Keratinocyte (primary cell): ENCODE measurements at regions not wholly inside any gene's neighbourhood (a gene's known extent, or its start where the extent isn't known, plus 50 kb on each side); places are given as distances from the start of the nearest gene placed in this dataset.

Experiments
- DNase-seq: peaks from one replicate; pipeline ENCODE4 v3.0.0-alpha.2; 2011; ENCODE audit warnings: low read depth, missing footprints, low spot score
- FAIRE-seq: peaks from 2 replicates; lab custom pipeline; 2011; peaks lifted over from hg19 to GRCh38; lab: Jason Lieb, UNC
- H2AFZ ChIP-seq: 2 replicates; pipeline ENCODE4 v1.6.0; 2012; ENCODE audit warnings: low read length, control low read depth, inconsistent platforms; ENCODE audit not compliant: control insufficient read depth
- H3K27ac ChIP-seq: 2 replicates; pipeline ENCODE4 v1.5.1; 2011; ENCODE audit warnings: low read length; ENCODE audit not compliant: control insufficient read depth, insufficient read depth
- H3K27me3 ChIP-seq: 3 replicates; pipeline ENCODE4 v1.6.0; 2011; ENCODE audit warnings: low read length; ENCODE audit not compliant: control insufficient read depth, insufficient read depth; ENCODE audit errors: extremely low read depth
- H3K36me3 ChIP-seq, 2 experiments: 2 replicates in 1 of 2; 3 replicates in 1 of 2; pipeline ENCODE4 v1.5.1; 2011; ENCODE audit warnings: low read length in 2 of 2, mild to moderate bottlenecking in 1 of 2; ENCODE audit not compliant: control insufficient read depth in 2 of 2, insufficient read depth in 2 of 2; ENCODE audit errors: extremely low read depth in 1 of 2
- H3K4me1 ChIP-seq: 3 replicates; pipeline ENCODE4 v1.5.1; 2011; ENCODE audit warnings: low read length; ENCODE audit not compliant: control insufficient read depth, insufficient read depth; ENCODE audit errors: extremely low read depth
- H3K4me2 ChIP-seq: 3 replicates; pipeline ENCODE4 v1.6.0; 2011; ENCODE audit warnings: low read depth, low read length; ENCODE audit not compliant: control insufficient read depth, insufficient read depth; ENCODE audit errors: extremely low read depth
- H3K4me3 ChIP-seq, 3 experiments: fragments of 200-600 bp in 1 of 3; sonication (generic) in 1 of 3; 2 replicates in 2 of 3; 3 replicates in 1 of 3; pipeline ENCODE4 v1.5.1; 2011 to 2016; ENCODE audit warnings: low read length in 3 of 3, mild to moderate bottlenecking in 3 of 3, control low read depth in 2 of 3, inconsistent platforms in 1 of 3, low read depth in 1 of 3, mixed read lengths in 1 of 3, mixed run types in 1 of 3, moderate library complexity in 1 of 3; ENCODE audit not compliant: control insufficient read depth in 2 of 3, insufficient read depth in 2 of 3; ENCODE audit errors: extremely low read depth in 1 of 3
- H3K79me2 ChIP-seq: 2 replicates; pipeline ENCODE4 v1.6.0; 2012; ENCODE audit warnings: low read length; ENCODE audit not compliant: control insufficient read depth, insufficient read depth
- H3K9ac ChIP-seq: 3 replicates; pipeline ENCODE4 v1.6.0; 2011; ENCODE audit warnings: low read length; ENCODE audit not compliant: control insufficient read depth, insufficient read depth; ENCODE audit errors: extremely low read depth
- H3K9me1 ChIP-seq: 3 replicates; pipeline ENCODE4 v1.6.0; 2011; ENCODE audit warnings: low read length; ENCODE audit not compliant: control insufficient read depth, insufficient read depth; ENCODE audit errors: extremely low read depth
- H3K9me3 ChIP-seq: 2 replicates; pipeline ENCODE4 v1.5.1; 2012; ENCODE audit warnings: low read depth, low read length; ENCODE audit not compliant: control insufficient read depth
- H4K20me1 ChIP-seq: 3 replicates; pipeline ENCODE4 v1.6.0; 2011; ENCODE audit warnings: low read length; ENCODE audit not compliant: control insufficient read depth, insufficient read depth; ENCODE audit errors: extremely low read depth
- EZH2 ChIP-seq: IDR thresholded peaks from one replicate; pipeline ENCODE4 v1.6.1; 2012; ENCODE audit warnings: inconsistent platforms, mild to moderate bottlenecking, low read length, moderate library complexity
- dilution Hi-C: fragments of 300-500 bp; cut with MboI; formaldehyde crosslinking; loops from one replicate; pipeline ENCODE4 v1.7.0; 2020; ENCODE audit warnings: low sequenced_read_pairs; ENCODE audit not compliant: extremely low pct_ligation_motif_present
- TF ChIP-seq, protein P1 (sequence below), 3 experiments: IDR thresholded peaks in 1 of 3; conservative IDR thresholded peaks in 1 of 3; optimal IDR thresholded peaks in 1 of 3; 2 replicates in 2 of 3; 3 replicates in 1 of 3; pipeline versions ENCODE3 to v1.5.1; 2011; ENCODE audit warnings: low read length in 3 of 3, mild to moderate bottlenecking in 3 of 3, moderate library complexity in 2 of 3, control low read depth in 1 of 3, inconsistent platforms in 1 of 3; ENCODE audit not compliant: insufficient read depth in 2 of 3; ENCODE audit errors: extremely low read depth in 1 of 3

DNA sequence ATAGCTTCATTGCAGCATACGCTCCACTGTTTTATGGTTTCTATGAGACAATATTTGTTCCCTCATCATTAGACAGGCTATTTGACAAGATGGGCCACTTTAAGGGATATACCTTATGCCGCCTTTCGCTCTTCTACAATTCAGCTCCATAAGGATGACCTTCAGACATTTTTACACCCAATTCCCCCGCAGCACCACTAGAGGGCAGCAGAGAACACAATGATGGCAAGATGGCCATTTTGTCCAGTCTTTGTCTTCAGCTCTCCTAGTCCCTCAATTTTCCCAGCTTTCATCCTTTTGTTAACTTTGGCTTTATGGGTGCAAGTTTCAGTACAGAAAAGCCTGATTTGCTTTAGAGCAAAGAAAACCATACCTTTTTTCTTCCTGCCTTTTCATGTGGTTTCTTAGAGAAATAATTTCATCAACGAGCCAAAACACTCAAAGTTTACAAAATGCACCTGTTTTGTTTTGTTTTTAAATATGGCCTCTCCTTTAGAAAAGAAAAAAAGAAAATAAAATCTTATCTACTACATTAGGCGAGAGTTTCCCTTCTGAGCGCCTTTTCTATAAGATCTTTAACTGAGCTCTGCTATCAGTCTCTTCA, 355.3 kb downstream of the TOX3 start:
- no peaks in the 10 kb centered on the region for H3K9me3 ChIP-seq
- TF ChIP-seq, protein P1, sequence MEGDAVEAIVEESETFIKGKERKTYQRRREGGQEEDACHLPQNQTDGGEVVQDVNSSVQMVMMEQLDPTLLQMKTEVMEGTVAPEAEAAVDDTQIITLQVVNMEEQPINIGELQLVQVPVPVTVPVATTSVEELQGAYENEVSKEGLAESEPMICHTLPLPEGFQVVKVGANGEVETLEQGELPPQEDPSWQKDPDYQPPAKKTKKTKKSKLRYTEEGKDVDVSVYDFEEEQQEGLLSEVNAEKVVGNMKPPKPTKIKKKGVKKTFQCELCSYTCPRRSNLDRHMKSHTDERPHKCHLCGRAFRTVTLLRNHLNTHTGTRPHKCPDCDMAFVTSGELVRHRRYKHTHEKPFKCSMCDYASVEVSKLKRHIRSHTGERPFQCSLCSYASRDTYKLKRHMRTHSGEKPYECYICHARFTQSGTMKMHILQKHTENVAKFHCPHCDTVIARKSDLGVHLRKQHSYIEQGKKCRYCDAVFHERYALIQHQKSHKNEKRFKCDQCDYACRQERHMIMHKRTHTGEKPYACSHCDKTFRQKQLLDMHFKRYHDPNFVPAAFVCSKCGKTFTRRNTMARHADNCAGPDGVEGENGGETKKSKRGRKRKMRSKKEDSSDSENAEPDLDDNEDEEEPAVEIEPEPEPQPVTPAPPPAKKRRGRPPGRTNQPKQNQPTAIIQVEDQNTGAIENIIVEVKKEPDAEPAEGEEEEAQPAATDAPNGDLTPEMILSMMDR (optimal IDR thresholded peaks at IDR 0.05 in 1 of 3, IDR thresholded peaks at IDR 0.05 in 1 of 3, conservative IDR thresholded peaks at IDR 0.05 in 1 of 3; ENCODE audit: extremely low read depth in 1 of 3, insufficient read depth in 2 of 3, low read length in 3 of 3): peak; percentile 87 to 94 (median 93)
- TF ChIP-seq EZH2: no peak
- H3K36me3 ChIP-seq: no peaks in the 10 kb centered on the region
- DNase-seq (peak; percentile 23), FAIRE-seq (peak; percentile 57)
- no peak overlapping the region for H2AFZ ChIP-seq
- no peaks in the 10 kb centered on the region for H4K20me1 ChIP-seq
- H3K9ac ChIP-seq: no peak overlapping the region
- no peak overlapping the region for H3K27ac ChIP-seq
- H3K4me2 ChIP-seq: no peak overlapping the region
- H3K4me3 ChIP-seq: no peak overlapping the region
- H3K4me1 ChIP-seq: no peaks in the 10 kb centered on the region
- H3K9me1 ChIP-seq: no peaks in the 10 kb centered on the region
- no peaks in the 10 kb centered on the region for H3K79me2 ChIP-seq
- H3K27me3 ChIP-seq: no peaks in the 10 kb centered on the region
- dilution Hi-C loops: no loop called here

DNA sequence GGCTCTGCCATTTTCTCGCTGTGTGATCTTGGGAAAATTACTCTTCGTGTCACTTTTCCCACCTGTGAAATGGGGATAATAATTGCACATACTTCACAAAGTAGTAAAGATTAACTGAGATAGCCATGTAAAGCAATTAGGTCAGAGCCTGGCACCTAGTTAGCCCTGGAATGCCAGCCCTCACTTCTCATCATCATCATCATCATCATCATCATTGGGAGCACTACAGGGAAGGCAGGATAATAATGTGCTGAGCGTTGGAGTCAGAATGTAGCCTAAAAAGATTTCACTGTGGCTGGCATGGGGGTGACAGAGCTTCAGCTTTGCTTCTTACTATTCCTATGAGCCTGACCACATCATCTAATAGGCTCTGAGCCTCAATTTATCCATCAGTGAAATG, 362.6 kb downstream of the TOX3 start:
- no peak overlapping the region for H3K4me3 ChIP-seq

GRCh38 chr16:52182840-52183239, 364.1 kb downstream of the TOX3 start:
- Histone ChIP-seq H3K9ac (no peak overlapping the region), H3K79me2 (no peaks in the 10 kb centered on the region), H3K27ac (no peak overlapping the region), H3K9me1 (no peaks in the 10 kb centered on the region), H3K9me3 (no peaks in the 10 kb centered on the region), H3K4me1 (no peaks in the 10 kb centered on the region), H3K27me3 (no peaks in the 10 kb centered on the region), H3K4me2 (no peak overlapping the region), H3K4me3 (no peak overlapping the region), H3K36me3 (no peaks in the 10 kb centered on the region), H2AFZ (no peak overlapping the region), H4K20me1 (no peaks in the 10 kb centered on the region)
- dilution Hi-C loops: no loop called here
- no peak for FAIRE-seq
- TF ChIP-seq, protein P1 (optimal IDR thresholded peaks at IDR 0.05 in 1 of 3, IDR thresholded peaks at IDR 0.05 in 1 of 3, conservative IDR thresholded peaks at IDR 0.05 in 1 of 3; ENCODE audit: extremely low read depth in 1 of 3, insufficient read depth in 2 of 3, low read length in 3 of 3): no peak
- TF ChIP-seq EZH2: no peak
- no peak for DNase-seq

More for the DNA sequence above, 362.6 kb downstream of the TOX3 start:
- Histone ChIP-seq H3K4me1 (no peaks in the 10 kb centered on the region), H3K9ac (no peak overlapping the region), H2AFZ (no peak overlapping the region), H3K4me2 (no peak overlapping the region), H3K9me3 (no peaks in the 10 kb centered on the region), H3K9me1 (no peaks in the 10 kb centered on the region), H3K27me3 (no peaks in the 10 kb centered on the region), H3K79me2 (no peaks in the 10 kb centered on the region), H3K27ac (no peak overlapping the region), H4K20me1 (no peaks in the 10 kb centered on the region), H3K36me3 (no peaks in the 10 kb centered on the region)
- FAIRE-seq (no peak), DNase-seq (no peak)
- TF ChIP-seq EZH2: no peak
- dilution Hi-C loops: no loop called here
